Karpas-422 (cell line): ENCODE measurements at regions not wholly inside any gene's neighbourhood (a gene's known extent, or its start where the extent isn't known, plus 50 kb on each side); places are given as distances from the start of the nearest gene placed in this dataset.

Experiments used
- DNase-seq: peaks from one replicate; pipeline ENCODE4 v3.0.0-alpha.2; 2015
- H2AFZ ChIP-seq: fragments of 200-600 bp; sonication (generic); 2 replicates; pipeline ENCODE4 v1.6.1; 2014; ENCODE audit warnings: antibody characterized with exemption, low read length, mixed read lengths
- H3K27ac ChIP-seq: fragments of 200-600 bp; sonication (generic); 2 replicates; pipeline ENCODE4 v1.5.1; 2014; ENCODE audit warnings: mild to moderate bottlenecking, low read length, moderate library complexity
- H3K27me3 ChIP-seq: fragments of 200-600 bp; sonication (generic); 2 replicates; pipeline ENCODE4 v1.6.1; 2014; ENCODE audit warnings: low read length, mixed read lengths
- H3K36me3 ChIP-seq: fragments of 200-600 bp; sonication (generic); 2 replicates; pipeline ENCODE4 v1.6.1; 2014; ENCODE audit warnings: low read length, mixed read lengths; ENCODE audit not compliant: insufficient read depth
- H3K4me1 ChIP-seq: fragments of 200-600 bp; sonication (generic); 2 replicates; pipeline ENCODE4 v1.6.1; 2014; ENCODE audit warnings: mild to moderate bottlenecking, low read length, mixed read lengths
- H3K4me2 ChIP-seq: fragments of 200-600 bp; sonication (generic); 2 replicates; pipeline ENCODE4 v1.6.1; 2014; ENCODE audit warnings: low read length, low read depth, mild to moderate bottlenecking; ENCODE audit not compliant: poor library complexity, severe bottlenecking
- H3K4me3 ChIP-seq: fragments of 200-600 bp; sonication (generic); 2 replicates; pipeline ENCODE4 v1.5.1; 2014; ENCODE audit warnings: mild to moderate bottlenecking, antibody characterized with exemption, low read length, mixed read lengths
- H3K79me2 ChIP-seq: fragments of 200-600 bp; sonication (generic); 2 replicates; pipeline ENCODE4 v1.6.1; 2014; ENCODE audit warnings: mild to moderate bottlenecking, low read length, mixed read lengths
- H3K9ac ChIP-seq: fragments of 200-600 bp; sonication (generic); 2 replicates; pipeline ENCODE4 v1.6.0; 2014; ENCODE audit warnings: low read length
- H3K9me2 ChIP-seq: fragments of 200-600 bp; sonication (generic), shearing (Covaris generic); replicated peaks from 2 replicates; pipeline ENCODE4 v1.6.0; 2014; ENCODE audit warnings: mild to moderate bottlenecking, low read length, moderate library complexity; ENCODE audit not compliant: insufficient read depth
- H3K9me3 ChIP-seq: fragments of 300-700, 200-600 bp; sonication (generic); 2 replicates; pipeline ENCODE4 v1.6.1; 2014; ENCODE audit warnings: low read length, mixed read lengths
- H4K20me1 ChIP-seq: fragments of 200-600 bp; sonication (generic); 2 replicates; pipeline ENCODE4 v1.6.1; 2014; ENCODE audit warnings: mild to moderate bottlenecking, antibody characterized with exemption, low read length, low read depth; ENCODE audit not compliant: insufficient read depth

GRCh38 chr2:71891719-71892422 is 255.8 kb downstream of the CYP26B1 start:
- Histone ChIP-seq H2AFZ (no peak overlapping the region), H3K9ac (no peak overlapping the region), H4K20me1 (no peaks in the 10 kb centered on the region), H3K27ac (no peak overlapping the region), H3K79me2 (no peaks in the 10 kb centered on the region), H3K36me3 (no peaks in the 10 kb centered on the region), H3K4me1 (no peaks in the 10 kb centered on the region), H3K4me2 (no peak overlapping the region), H3K27me3 (no peaks in the 10 kb centered on the region), H3K4me3 (no peak overlapping the region), H3K9me2 (no peaks in the 10 kb centered on the region), H3K9me3 (no peaks in the 10 kb centered on the region)
- DNase-seq: no peak

- H4K20me1 ChIP-seq: no peaks in the 10 kb centered on the region
- DNase-seq: no peak
- no peaks in the 10 kb centered on the region for H3K79me2 ChIP-seq
- no peaks in the 10 kb centered on the region for H3K27me3 ChIP-seq
- no peaks in the 10 kb centered on the region for H3K9me3 ChIP-seq
- no peaks in the 10 kb centered on the region for H3K36me3 ChIP-seq
- no peak overlapping the region for H3K4me2 ChIP-seq
- H3K27ac ChIP-seq: no peak overlapping the region
- no peaks in the 10 kb centered on the region for H3K4me1 ChIP-seq
- no peak overlapping the region for H2AFZ ChIP-seq
- no peak overlapping the region for H3K9ac ChIP-seq
- no peak overlapping the region for H3K4me3 ChIP-seq
- H3K9me2 ChIP-seq: no peaks in the 10 kb centered on the region
Observed at GRCh38 chr2:71891155-71891554, 256.5 kb downstream of the CYP26B1 start.

DNA sequence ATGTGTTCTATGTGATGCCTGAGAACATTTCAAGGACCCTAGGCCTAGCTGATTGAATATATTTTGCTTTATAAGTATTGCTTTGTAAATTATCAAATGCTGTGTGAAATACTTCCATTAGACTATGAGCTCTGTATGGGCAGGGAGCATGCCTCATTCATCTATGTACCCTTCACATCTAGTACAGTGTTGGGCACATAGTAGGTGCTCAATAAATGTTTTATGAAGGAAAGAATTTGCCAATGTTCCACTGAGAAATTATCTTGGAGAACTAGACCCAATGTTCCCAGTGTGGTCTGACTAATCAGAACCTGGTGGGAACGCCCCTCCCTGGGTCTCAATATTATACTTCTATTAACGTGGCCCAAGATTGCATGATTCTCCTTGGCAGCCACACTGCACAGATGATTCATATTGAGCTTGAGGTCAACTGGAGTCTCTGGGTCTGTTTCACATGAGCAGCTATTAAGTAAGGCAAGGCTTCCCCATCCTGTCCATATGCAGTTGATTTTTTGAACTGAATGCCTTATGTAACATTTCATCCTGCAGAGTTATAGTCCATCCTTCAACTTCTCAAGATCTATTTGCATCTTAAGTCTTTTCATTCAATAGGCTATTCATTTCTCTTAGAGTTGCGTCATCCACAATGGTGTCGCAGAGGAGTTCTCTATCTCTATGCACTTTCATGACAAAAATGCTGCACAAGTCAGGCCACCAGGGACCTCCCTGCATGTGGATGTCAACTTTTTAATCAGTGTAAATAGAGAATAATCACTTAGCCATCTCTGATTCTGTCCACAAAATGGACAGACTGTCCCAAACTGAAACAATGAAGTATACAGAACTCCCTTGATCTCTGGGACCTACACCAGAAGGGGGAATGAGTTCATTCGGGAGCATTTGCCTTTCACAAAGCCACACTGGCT is 257.6 kb downstream of the CYP26B1 start:
- Histone ChIP-seq H2AFZ (no peak overlapping the region), H4K20me1 (no peaks in the 10 kb centered on the region), H3K9me3 (no peaks in the 10 kb centered on the region), H3K79me2 (no peaks in the 10 kb centered on the region), H3K4me2 (no peak overlapping the region), H3K27ac (no peak overlapping the region), H3K4me3 (no peak overlapping the region), H3K9ac (no peak overlapping the region), H3K4me1 (no peaks in the 10 kb centered on the region), H3K36me3 (no peaks in the 10 kb centered on the region), H3K9me2 (no peaks in the 10 kb centered on the region), H3K27me3 (no peaks in the 10 kb centered on the region)
- no peak for DNase-seq

DNA sequence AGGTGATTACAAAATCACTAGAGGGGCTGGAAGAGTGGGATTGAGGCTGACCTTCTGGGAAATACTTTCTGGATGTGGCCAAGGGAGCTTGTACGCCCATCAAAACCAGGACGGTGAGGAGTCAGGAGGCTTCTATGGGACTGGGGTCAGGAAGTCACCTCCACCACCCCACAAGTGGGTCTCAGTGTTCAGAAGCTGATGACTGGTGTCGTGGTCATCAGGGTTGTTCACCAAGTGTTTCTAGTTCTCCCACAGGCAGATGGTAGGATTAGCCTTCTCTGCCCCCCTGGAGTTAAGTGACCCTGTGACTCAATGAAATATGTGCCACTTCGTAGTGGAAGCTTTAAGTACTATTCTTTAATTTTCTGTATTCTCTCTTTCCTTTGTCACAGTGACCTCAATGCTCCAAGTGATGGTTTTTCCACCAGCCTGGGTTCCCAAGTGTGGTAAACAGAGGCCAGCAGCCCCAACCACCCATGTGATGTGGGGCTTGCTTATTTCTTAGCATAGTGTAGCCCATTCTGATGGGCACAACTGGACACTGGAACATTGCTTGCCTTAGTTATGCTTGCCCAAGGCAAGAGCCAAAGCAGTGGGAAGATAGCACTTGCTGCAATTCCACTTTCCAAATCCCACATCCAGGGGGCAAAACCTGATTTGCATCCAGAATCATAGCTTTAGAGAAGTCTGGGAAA is 258.8 kb downstream of the CYP26B1 start:
- Histone ChIP-seq H3K27ac (no peak overlapping the region), H3K9me2 (no peaks in the 10 kb centered on the region), H3K36me3 (no peaks in the 10 kb centered on the region), H3K9me3 (no peaks in the 10 kb centered on the region), H3K4me3 (no peak overlapping the region), H4K20me1 (no peaks in the 10 kb centered on the region), H3K4me1 (no peaks in the 10 kb centered on the region), H3K9ac (no peak overlapping the region), H3K27me3 (no peaks in the 10 kb centered on the region), H3K79me2 (no peaks in the 10 kb centered on the region), H2AFZ (no peak overlapping the region), H3K4me2 (no peak overlapping the region)
- DNase-seq: no peak

- H3K27me3 ChIP-seq: no peaks in the 10 kb centered on the region
- H3K36me3 ChIP-seq: no peaks in the 10 kb centered on the region
- H4K20me1 ChIP-seq: no peaks in the 10 kb centered on the region
- no peaks in the 10 kb centered on the region for H3K79me2 ChIP-seq
- H3K4me3 ChIP-seq: no peak overlapping the region
- H3K27ac ChIP-seq: no peak overlapping the region
- H2AFZ ChIP-seq: no peak overlapping the region
- H3K9ac ChIP-seq: no peak overlapping the region
- H3K9me3 ChIP-seq: no peaks in the 10 kb centered on the region
- no peaks in the 10 kb centered on the region for H3K9me2 ChIP-seq
- no peaks in the 10 kb centered on the region for H3K4me1 ChIP-seq
- H3K4me2 ChIP-seq: no peak overlapping the region
- no peak for DNase-seq
Observed at GRCh38 chr2:71887196-71887595, 260.5 kb downstream of the CYP26B1 start.

GRCh38 chr2:71886241-71886640 is 261.4 kb downstream of the CYP26B1 start:
- H3K36me3 ChIP-seq: no peaks in the 10 kb centered on the region
- no peak overlapping the region for H2AFZ ChIP-seq
- no peaks in the 10 kb centered on the region for H3K4me1 ChIP-seq
- H3K9me3 ChIP-seq: no peaks in the 10 kb centered on the region
- DNase-seq: no peak
- H3K9ac ChIP-seq: no peak overlapping the region
- no peaks in the 10 kb centered on the region for H3K9me2 ChIP-seq
- no peaks in the 10 kb centered on the region for H3K27me3 ChIP-seq
- no peaks in the 10 kb centered on the region for H4K20me1 ChIP-seq
- no peak overlapping the region for H3K4me3 ChIP-seq
- no peak overlapping the region for H3K4me2 ChIP-seq
- H3K27ac ChIP-seq: no peak overlapping the region
- H3K79me2 ChIP-seq: no peaks in the 10 kb centered on the region

- Histone ChIP-seq H3K9me3 (no peaks in the 10 kb centered on the region), H3K4me3 (no peak overlapping the region), H3K4me2 (no peak overlapping the region), H4K20me1 (no peaks in the 10 kb centered on the region), H2AFZ (no peak overlapping the region), H3K9ac (no peak overlapping the region), H3K27ac (no peak overlapping the region), H3K4me1 (no peaks in the 10 kb centered on the region), H3K36me3 (no peaks in the 10 kb centered on the region), H3K79me2 (no peaks in the 10 kb centered on the region), H3K27me3 (no peaks in the 10 kb centered on the region), H3K9me2 (no peaks in the 10 kb centered on the region)
- DNase-seq: no peak
Observed at GRCh38 chr2:71884303-71885042, 263.2 kb downstream of the CYP26B1 start.
